WTC11 (cell line): ENCODE measurements at regions not wholly inside any gene's neighbourhood (a gene's known extent, or its start where the extent isn't known, plus 50 kb on each side); places are given as distances from the start of the nearest gene placed in this dataset.
"Not testable (repeated sequence)": the region's sequence is repeated elsewhere in the genome, so short reads cannot be mapped to it uniquely, and the experiment has no call there.

Experiments
- CREB1 ChIP-seq: sonication (generic); formaldehyde crosslinking; IDR thresholded peaks from 2 replicates; pipeline ENCODE4 v1.8.0; 2023; ENCODE audit warnings: mild to moderate bottlenecking, missing genetic modification reagents
- CTCF ChIP-seq: fragments of 200-600 bp; IDR thresholded peaks from 2 replicates; pipeline ENCODE4 v1.8.0; 2022; ENCODE audit warnings: antibody characterized with exemption
- JUN ChIP-seq: sonication (generic); formaldehyde crosslinking; IDR thresholded peaks from 2 replicates; pipeline ENCODE4 v1.8.0; 2023; ENCODE audit warnings: mild to moderate bottlenecking, missing genetic modification reagents
- NR3C1 ChIP-seq: sonication (generic); formaldehyde crosslinking; conservative IDR thresholded peaks from 2 replicates; pipeline ENCODE4 v1.8.1; 2023; ENCODE audit warnings: low read depth, mild to moderate bottlenecking, missing genetic modification reagents
- PREB ChIP-seq: sonication (generic); formaldehyde crosslinking; IDR thresholded peaks from 2 replicates; pipeline ENCODE4 v1.8.1; 2022; ENCODE audit warnings: mild to moderate bottlenecking, missing genetic modification reagents, moderate library complexity, borderline replicate concordance
- STAT6 ChIP-seq: sonication (generic); formaldehyde crosslinking; conservative IDR thresholded peaks from 2 replicates; pipeline ENCODE4 v1.8.1; 2023; ENCODE audit warnings: mild to moderate bottlenecking, low read depth, missing genetic modification reagents, moderate library complexity
- USF2 ChIP-seq: sonication (generic); formaldehyde crosslinking; IDR thresholded peaks from 2 replicates; pipeline ENCODE4 v1.8.1; 2023; ENCODE audit warnings: mild to moderate bottlenecking, missing genetic modification reagents, moderate library complexity
- ZNF121 ChIP-seq: sonication (generic); formaldehyde crosslinking; IDR thresholded peaks from 2 replicates; pipeline ENCODE4 v1.8.0; 2023; ENCODE audit warnings: missing genetic modification reagents

GRCh38 chr3:166967714-166968113 lies 412.4 kb downstream of the ZBBX start:
- TF ChIP-seq CTCF; ZNF121 (CRISPR knock-in tag); USF2 (CRISPR knock-in tag); JUN; CREB1; NR3C1 (CRISPR knock-in tag); STAT6; PREB: not testable (repeated sequence)
